ENCODE measurements at regions not wholly inside any gene's neighbourhood (a gene's known extent, or its start where the extent isn't known, plus 50 kb on each side); places are given as distances from the start of the nearest gene placed in this dataset.

DNA sequence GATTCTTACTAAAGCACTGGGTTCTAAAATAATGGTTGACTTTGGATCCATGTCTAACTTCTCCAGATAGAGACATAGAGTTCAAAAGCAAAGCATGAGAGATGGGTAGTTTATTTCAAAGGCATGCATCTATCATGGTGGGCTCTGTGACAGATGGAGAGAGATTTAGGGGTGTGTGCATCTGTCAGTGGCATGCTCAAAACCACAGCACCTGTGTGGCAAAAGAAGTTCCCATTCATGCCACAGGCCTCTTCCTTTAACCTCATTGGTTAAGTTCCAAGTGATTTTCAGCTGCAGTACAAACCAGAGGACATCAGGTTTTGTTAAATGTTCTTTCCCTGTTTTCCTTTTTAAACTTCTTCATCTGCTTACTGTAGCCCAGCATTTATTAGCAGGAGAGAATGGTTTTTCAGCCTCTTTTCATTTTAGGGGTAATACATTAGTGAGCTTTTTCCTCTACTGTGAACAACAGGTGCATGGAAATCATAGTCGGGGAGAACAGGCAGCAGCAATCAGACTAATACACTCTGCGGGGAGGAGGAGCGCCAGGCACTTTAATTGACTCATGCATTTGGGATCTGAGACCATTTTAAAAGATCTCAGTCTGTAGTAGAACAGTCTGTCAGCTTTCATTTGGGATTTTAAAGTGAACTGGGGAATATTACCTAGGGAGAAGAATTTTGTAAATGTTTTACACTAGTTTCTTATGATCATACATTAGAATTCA lies 52.4 kb upstream of the UPP2 start:
- Histone ChIP-seq H3K9me3 (no peaks in the 10 kb centered on the region), H3K4me1 (no peaks in the 10 kb centered on the region), H3K36me3 (no peaks in the 10 kb centered on the region), H3K27me3 (no peaks in the 10 kb centered on the region), H3K4me3 (no peak overlapping the region), H3K27ac (no peak overlapping the region)
- DNase-seq (ENCODE audit: low spot score in 2 of 2), result no peak
- TF ChIP-seq EP300 (IDR thresholded peaks at IDR 0.05) (no peak), POLR2A (IDR thresholded peaks at IDR 0.05) (no peak)
- TF ChIP-seq, protein P1, sequence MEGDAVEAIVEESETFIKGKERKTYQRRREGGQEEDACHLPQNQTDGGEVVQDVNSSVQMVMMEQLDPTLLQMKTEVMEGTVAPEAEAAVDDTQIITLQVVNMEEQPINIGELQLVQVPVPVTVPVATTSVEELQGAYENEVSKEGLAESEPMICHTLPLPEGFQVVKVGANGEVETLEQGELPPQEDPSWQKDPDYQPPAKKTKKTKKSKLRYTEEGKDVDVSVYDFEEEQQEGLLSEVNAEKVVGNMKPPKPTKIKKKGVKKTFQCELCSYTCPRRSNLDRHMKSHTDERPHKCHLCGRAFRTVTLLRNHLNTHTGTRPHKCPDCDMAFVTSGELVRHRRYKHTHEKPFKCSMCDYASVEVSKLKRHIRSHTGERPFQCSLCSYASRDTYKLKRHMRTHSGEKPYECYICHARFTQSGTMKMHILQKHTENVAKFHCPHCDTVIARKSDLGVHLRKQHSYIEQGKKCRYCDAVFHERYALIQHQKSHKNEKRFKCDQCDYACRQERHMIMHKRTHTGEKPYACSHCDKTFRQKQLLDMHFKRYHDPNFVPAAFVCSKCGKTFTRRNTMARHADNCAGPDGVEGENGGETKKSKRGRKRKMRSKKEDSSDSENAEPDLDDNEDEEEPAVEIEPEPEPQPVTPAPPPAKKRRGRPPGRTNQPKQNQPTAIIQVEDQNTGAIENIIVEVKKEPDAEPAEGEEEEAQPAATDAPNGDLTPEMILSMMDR (IDR thresholded peaks at IDR 0.05), result no peak
- WGBS, 2 donors, result 75 to 80% methylated on average over 3 of the region's 3 CpGs

DNA sequence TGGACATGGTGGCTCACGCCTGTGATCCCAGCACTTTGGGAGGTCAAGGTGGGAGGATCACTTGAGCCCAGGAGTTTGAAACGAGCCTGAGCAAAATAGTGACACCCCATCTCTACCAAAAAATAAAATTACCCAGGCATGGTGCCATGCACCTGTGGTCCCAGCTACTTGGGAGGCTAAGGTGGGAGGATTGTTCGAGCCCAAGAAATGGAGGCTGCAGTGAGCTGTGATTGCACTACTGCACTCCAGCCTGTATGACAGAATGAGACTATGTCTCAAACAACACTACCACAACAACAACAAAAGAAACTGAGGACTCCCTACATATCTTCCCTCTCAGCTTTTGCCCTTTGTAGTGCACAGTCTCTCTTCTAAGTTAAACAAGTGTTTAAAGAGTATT lies 53.3 kb upstream of the UPP2 start:
- no peaks in the 10 kb centered on the region for H3K36me3 ChIP-seq
- H3K4me3 ChIP-seq, result no peak overlapping the region
- no peak overlapping the region for H3K27ac ChIP-seq
- DNase-seq (ENCODE audit: low spot score in 2 of 2), result no peak
- 84 to 98% methylated on average over 3 of the region's 3 CpGs for WGBS, 2 donors
- no peaks in the 10 kb centered on the region for H3K27me3 ChIP-seq
- H3K4me1 ChIP-seq, result no peaks in the 10 kb centered on the region
- TF ChIP-seq, protein P1 (IDR thresholded peaks at IDR 0.05), result no peak
- TF ChIP-seq EP300 (IDR thresholded peaks at IDR 0.05), result no peak
- no peak for TF ChIP-seq POLR2A (IDR thresholded peaks at IDR 0.05)
- no peaks in the 10 kb centered on the region for H3K9me3 ChIP-seq

DNA sequence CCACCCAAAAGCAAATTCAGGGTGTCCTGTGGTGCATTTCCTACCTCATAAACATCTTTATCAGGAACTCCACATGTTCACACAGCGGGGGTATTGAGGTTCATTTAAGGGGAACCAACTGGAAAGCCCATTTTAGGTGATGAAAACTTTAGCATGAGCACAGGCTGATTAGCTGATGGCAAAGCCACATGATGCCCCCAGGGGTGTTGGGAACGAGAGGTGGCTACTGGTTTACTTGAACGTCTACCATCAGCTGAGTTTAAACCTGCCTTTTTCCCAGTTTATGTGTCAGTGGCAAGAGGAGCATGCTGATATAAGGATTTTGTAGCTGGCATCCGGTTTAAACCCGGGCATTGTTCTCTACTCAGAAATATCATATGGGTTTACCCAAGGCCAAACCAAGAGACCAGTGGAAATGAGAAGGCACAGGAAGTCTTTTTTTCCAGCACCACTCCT lies 54.5 kb upstream of the UPP2 start:
- 60 to 64% methylated on average over 5 of the region's 5 CpGs for WGBS, 2 donors
- Histone ChIP-seq H3K4me1 (no peaks in the 10 kb centered on the region), H3K27me3 (no peaks in the 10 kb centered on the region), H3K4me3 (no peak overlapping the region), H3K9me3 (no peaks in the 10 kb centered on the region), H3K27ac (no peak overlapping the region), H3K36me3 (no peaks in the 10 kb centered on the region)
- DNase-seq (ENCODE audit: low spot score in 2 of 2), result no peak
- TF ChIP-seq, protein P1 (IDR thresholded peaks at IDR 0.05), result no peak
- TF ChIP-seq POLR2A (IDR thresholded peaks at IDR 0.05) (no peak), EP300 (IDR thresholded peaks at IDR 0.05) (no peak)

DNA sequence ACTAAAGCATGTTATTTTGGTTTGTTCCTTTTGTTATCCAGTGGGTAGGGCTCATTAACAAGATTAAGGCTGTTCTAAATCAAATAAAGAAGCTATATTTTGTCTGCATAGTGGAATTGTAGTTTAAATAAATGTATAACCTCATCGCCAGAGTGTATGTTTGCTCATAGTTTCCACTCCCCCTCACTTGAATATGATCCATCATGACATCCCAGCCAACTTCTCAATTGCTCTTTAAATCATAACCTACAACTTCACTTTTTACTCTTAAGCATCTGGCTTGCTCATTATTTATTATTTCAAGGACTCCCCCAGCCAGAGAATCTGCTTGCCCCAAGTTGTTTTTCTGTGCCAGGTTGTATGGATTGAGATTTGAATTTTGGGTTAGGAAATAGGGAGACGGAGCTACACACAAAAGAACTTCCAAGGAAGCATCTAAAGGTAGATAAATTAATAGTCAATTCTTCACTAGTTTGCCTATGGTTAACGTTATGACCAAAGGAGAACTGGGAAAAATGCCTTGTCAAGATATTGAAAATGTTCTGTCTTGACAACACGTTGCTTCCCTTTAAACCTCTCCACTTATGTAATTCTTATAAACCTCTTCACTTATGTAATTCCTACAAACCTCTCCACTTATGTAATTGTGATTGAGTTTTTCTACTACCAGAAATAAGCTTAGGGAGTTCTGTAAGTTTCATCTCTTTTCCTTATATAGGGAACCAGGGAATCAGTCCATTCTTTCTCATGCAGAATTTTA lies 55.4 kb upstream of the UPP2 start:
- no peaks in the 10 kb centered on the region for H3K36me3 ChIP-seq
- H3K27me3 ChIP-seq, result no peaks in the 10 kb centered on the region
- H3K9me3 ChIP-seq, result no peaks in the 10 kb centered on the region
- TF ChIP-seq POLR2A (IDR thresholded peaks at IDR 0.05), result no peak
- TF ChIP-seq, protein P1 (IDR thresholded peaks at IDR 0.05), result no peak
- no peak for TF ChIP-seq EP300 (IDR thresholded peaks at IDR 0.05)
- WGBS, 2 donors, result 65 to 69% methylated on average over 4 of the region's 4 CpGs
- no peak overlapping the region for H3K27ac ChIP-seq
- H3K4me3 ChIP-seq, result no peak overlapping the region
- no peaks in the 10 kb centered on the region for H3K4me1 ChIP-seq
- DNase-seq (ENCODE audit: low spot score in 2 of 2), result no peak

DNA sequence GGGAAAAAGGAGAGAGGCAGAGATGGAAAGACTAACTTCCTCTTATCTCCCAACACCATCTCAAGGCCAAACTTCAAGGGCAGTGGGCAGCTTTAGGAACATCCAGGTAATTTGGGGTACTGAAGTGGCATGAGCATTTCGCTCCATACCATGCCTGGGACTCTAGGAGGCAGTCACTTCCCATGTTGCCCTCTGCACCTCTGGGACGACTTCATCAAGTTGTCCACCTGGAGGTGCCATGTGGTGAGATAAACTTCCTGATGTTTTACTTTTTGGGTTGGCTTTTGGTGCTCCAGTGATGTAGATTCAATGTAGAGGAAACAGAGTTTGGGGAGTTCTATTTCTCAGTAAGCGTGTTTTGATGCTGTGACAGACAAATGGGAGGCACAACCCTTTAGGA lies 56.3 kb upstream of the UPP2 start:
- Histone ChIP-seq H3K36me3 (no peaks in the 10 kb centered on the region), H3K9me3 (no peaks in the 10 kb centered on the region), H3K27ac (no peak overlapping the region), H3K27me3 (no peaks in the 10 kb centered on the region), H3K4me1 (no peaks in the 10 kb centered on the region), H3K4me3 (no peak overlapping the region)
- 83 to 92% methylated on average over 3 of the region's 3 CpGs for WGBS, 2 donors
- DNase-seq (ENCODE audit: low spot score in 2 of 2), result no peak
- TF ChIP-seq POLR2A (IDR thresholded peaks at IDR 0.05), result no peak
- TF ChIP-seq, protein P1 (IDR thresholded peaks at IDR 0.05), result no peak
